ENCODE measurements at regions not wholly inside any gene's neighbourhood (a gene's known extent, or its start where the extent isn't known, plus 50 kb on each side); places are given as distances from the start of the nearest gene placed in this dataset.

DNA sequence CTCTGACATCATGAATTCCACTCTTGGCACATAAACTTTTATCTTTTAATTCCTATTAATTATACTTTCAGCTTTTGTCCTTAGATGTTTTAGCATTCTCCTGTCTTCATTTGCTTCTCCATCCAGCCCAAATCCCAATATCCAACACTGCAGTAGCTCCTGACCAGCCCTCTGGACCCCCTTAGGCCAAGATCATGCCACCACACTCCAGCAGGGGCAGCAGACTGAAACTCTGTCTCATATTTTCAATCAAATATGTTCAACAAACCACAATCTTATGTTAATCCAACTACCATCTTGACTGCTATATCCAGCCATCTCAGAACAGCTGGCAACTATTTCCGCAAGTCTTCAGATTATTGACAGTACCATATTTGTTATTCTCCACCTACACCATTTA is 315.8 kb upstream of the ROBO2 start:
- no peak for DNase-seq

DNA sequence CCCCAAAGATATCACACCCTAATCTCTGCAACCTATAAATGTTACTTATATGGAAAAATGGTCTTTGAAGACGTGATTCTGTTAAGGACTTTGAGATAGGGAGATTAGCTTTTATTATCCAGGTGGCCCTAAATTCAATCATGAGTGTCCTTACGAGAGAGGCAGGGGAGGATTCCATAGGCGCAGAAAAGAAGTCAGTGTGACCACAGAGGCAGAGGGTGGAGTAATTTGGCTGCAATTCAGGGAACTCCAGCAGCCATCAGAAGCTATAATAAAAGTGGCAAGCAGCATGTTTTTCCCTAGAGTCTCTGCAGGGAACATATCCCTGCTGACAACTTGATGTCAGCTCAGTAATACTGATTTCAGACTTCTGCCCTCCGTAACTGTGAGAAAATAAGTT is 315.2 kb upstream of the ROBO2 start:
- DNase-seq, result no peak

DNA sequence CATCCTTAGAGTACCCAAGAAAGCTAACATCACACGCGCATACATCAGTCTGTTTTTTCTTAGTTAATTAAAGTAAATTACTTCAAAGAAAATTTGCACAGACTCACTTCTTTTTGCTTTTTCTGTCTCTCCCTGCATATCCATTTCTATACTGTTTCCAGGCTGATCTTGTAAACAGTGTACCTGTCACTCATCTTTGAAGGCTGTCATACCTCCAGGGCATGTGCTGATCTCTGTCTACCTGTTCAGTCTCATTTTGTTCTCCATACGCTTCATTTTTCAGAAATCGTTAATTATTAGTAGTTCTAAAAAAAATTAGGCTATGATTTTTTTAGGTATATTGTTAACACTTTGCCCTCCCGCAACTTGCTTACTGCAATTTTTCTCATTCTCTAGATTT is 313.9 kb upstream of the ROBO2 start:
- no peak for DNase-seq

DNA sequence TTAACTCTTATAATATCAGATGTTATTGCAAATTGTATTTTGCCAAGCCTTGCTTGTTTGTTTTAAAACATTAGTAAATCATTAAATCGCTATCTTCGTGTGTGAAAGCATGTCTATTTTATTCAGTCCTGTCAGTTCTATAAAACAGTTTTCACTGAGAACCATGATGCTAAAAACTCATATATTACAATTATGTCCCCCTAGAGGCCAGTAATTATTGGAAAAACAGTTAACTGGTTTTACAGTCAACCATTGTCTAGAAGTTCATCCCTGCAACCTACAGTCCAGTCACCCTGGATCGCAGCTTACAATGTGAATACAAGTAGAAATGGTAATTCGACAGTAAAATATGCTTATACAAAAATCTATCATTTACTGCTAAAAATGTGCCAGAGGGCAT is 311.5 kb upstream of the ROBO2 start:
- no peak for DNase-seq

DNA sequence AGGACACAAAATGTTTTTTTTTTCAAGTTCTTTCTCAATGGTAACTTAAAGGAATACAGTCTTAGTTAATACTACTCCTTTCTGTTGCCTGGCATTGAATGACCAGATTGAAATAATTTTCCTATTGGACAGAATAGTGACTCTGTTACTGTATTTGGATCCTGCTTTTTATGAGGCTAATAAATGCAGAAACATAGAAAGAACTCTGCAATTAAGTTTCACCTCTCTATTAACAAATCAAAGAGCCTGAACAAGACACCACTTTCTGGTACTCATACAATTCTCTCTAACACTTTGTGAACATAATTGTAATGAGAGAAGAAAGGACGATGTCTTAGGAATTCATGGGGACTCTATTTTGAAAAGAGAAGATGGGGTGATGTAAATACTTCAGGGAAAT is 308.4 kb upstream of the ROBO2 start:
- DNase-seq, result no peak

DNA sequence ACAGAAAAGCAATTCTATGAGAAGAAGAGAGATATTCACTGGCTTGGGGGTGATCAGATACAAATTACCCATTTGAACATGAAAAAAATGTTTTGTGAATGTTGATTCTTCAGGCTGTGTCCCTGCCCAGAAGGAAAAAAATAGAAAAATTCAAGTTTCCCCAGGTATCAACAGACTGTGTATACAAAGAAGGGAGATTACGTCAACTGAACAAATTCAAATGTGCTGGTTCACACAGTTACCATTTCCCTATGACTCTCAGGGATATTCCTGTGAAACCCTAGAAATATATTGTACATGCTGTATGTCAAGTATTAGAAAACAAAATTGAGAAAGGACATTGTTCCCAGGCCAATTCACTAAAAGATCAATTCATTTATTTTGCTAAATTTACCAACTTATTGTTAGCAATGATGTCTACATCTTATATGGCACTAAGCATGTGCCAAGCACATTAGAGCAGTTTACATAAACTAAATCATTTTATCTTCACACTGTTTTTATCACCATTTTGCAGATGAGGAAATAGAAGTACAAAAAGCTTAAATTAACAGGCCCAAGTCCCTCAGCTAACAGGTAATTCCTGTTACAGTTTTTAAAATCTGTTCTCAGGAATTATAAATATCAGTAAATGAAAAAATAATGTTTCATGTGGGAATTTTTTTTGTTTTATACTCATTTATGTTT is 306.7 kb upstream of the ROBO2 start:
- DNase-seq, result no peak

DNA sequence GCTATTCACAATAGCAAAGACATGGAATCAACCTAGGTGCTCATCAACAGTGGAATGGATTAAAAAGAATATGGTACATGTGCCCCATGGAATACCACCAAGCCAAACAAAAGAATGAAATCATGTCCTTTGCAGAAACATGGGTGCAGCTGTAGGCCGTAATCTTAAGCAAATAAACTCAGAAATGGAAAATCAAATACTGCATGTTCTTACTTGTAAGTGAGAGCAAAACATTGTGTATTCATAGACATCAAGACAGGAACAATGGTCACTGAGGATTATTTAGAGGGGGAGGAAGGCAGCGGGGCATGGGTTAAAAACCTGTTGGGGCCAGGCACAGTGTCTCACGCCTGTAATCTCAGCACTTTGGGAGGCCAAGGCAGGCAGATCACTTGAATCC is 304.7 kb upstream of the ROBO2 start:
- DNase-seq, result no peak

DNA sequence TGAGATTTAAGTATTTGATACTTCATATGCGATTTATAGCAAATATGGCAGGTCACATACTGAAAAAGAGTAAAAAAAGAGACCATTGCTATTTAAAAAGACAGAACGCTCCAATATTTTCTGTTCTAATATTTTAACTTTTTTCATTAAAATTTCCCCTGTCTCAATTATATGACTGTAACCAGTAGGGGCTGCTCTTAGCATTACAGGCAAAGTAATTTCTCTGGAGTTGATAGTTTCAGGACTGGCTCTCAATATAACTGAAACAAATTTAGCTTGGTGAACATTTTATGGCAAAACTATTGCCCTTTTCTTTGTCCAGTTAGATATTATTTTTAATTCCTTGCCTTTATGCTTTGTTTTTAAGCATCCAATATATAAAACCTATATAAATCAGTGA is 286.3 kb upstream of the ROBO2 start:
- no peak for DNase-seq

DNA sequence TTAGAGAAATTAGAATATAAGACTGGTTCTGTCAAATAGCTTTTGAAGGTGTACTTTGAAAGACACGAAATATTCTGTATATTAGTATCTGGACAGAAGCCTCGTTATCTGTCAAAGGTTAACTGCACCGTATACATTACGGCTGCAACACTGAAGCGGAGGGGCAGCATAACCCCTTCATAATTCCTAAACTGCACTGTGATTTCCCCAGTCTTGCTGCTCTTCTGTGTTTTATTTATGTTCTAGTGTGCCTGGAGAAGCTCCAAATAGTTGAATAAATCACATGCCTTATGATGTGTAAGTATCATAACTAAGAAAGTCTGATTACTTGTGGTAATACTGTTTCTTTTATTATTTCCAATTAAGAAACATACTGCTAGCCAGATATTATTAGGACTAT is 285.7 kb upstream of the ROBO2 start:
- no peak for DNase-seq

DNA sequence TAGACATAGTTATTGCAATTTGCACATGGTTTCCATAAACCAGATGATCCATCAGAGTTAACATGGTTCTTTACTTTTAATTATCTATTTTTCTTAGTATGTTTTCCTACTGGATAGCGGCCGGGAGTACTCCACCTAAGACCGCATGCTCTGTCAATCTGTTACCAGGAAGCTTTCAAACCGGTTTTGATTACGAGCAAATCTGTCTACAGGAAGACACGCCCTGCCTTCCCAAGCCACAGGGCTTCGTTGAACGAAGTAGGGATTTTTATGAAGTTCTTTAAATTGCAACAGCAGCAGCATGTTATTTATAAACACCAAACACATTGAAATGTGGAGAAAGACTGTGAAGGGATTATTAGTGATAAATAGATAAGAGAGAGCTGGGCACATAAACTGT is 283.3 kb upstream of the ROBO2 start:
- DNase-seq, result no peak

DNA sequence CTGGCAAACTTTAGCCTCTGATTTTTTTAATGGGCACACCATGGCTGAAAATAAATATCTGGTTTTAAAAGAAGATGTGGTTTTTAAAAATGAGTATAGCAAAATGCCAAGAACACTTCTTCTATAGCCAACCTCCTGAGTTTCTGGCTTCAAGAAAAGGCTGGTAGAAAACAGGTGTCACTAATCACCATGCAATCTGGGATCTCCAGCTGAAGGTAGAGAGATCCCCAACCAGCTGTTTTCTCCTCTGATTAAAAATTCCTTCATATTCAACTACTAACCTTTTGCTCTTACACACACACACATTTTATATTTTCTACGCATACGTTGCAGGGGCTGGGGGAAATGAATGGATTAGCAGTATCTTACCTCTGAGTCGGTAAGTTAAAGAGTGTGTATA is 279.6 kb upstream of the ROBO2 start:
- no peak for DNase-seq

DNA sequence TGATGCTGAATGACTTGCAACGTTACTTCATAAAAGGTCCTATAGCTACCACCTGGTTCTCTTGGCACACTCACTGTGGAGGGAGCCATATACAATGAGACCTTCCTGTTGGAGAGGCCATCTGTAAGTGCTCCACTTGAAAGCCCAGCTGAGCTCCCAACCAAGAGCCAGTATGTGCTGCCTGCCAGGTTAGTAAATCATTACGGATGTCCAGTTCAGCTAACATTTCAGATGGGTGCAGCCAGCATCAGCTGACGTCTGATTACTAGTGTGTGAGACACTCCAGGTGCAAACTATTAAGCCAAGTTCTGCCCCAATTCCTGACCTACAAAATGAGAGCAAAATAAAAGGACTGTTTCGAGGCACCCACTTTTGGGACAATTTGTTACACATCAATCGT is 274.4 kb upstream of the ROBO2 start:
- no peak for DNase-seq

DNA sequence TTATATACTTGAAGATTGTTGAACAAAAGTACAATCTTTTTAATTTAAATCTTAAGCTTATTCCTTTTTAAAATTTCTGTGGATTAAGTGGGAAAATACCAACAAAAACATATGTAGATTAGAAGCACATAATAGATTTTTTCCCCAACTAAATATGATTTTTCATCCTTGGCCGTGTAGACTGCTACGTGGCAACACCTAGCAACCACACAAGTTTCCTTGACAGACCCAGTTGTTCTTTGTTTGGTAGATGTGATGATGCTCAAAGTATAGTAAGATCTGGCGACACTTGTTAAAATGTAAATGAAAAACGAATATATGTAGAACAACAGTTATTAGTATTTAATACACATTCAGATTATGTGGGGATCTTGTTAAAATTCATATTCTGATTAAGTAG is 271.0 kb upstream of the ROBO2 start:
- DNase-seq, result no peak

DNA sequence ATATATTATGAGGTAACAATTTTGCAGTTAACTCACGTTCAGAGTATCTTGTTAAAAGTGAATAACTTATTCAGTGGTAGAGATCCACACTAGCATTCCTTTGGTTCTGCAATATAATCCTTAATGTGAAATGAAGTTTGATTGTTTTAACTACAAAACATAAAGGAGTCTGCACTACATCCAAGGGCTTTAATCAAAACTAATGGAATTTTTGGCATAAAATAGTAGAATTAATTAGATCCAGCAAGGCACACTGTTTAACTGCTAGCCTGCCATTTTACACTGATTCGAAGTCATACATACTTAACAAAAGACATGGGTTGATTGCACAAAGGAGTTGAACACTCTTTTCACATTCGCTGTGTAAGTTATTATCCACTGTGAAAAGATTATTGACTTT is 263.0 kb upstream of the ROBO2 start:
- no peak for DNase-seq

DNA sequence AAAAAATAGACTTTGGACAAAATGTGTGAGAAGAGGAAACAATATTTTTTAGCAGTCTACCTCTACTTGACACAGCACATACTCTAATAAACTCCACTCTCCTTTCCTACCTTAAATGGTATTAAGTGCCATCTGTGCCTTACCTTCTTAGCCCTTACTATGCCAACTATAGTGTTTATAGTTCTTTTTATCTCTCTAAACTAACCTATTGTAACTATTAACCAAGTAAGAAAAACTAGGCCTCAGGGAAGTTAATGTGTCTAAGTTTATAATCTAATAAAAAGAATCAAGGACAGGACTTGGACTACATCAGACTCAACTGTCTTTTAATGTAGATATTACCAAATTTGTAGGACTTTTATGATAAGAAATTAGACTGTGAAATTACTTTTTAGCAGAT is 251.7 kb upstream of the ROBO2 start:
- no peak for DNase-seq

DNA sequence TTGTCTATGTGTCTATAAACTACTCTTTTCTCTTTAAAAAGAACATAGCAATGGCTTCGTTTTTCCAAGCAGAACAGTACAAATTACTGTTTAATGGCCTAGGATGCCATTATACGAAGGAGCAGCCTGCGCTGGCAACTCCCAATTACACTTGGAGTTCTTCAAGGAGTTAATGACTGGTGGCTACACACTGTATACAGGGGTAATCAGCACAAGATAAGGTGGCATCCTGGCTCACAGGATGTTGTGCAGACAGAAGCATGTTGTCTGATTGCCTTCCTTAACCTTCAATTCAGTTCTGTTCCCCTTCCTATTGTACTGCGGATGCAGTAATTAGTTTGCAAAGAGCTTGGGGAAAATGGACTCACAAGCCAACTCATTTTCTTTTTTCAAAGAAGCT is 250.7 kb upstream of the ROBO2 start:
- DNase-seq, result no peak

DNA sequence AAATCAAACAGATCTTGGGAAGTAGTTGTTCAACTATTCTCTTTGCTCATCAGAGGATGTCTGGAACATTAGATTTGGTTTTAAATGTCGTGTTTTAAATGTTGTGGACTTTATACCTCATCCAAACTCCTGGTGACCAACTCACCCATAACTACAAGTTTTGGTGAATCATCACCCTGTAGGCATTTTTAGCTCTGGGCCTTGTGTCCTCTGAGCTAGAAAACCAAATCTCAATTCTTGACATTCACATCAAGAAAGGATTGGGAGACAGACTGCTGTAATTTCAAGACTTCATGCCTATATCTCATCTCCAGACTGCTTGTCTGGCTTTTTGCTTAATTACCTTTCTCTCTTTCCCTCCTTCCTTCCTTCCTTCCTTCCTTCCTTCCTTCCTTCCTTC is 228.5 kb upstream of the ROBO2 start:
- DNase-seq, result no peak

DNA sequence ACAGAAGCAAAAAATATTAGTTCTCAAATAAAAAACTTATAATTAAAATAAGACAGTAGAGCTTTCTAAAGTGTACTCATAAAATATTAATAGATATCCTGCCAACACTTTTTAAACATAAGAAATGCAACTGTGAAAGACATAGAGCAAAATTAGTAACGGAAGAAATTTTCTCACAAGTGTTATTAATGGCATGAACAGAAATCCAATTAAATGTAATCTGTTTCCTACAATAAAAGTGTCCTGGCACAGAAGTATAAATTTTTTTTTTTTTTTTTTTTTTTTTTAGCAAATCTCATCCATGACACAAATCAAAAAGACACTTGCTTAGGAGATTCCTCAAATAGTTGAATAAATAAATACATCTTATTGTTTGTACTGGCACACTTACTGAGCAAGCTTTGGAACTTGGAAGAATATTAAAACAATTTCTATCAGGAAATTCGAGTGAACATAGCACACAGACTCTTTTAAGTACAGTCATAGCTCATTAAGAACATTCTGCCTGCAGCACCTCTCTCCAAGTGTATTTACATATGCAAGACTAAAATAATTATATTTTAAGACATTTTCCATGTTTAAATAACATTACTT is 227.2 kb upstream of the ROBO2 start:
- no peak for DNase-seq

DNA sequence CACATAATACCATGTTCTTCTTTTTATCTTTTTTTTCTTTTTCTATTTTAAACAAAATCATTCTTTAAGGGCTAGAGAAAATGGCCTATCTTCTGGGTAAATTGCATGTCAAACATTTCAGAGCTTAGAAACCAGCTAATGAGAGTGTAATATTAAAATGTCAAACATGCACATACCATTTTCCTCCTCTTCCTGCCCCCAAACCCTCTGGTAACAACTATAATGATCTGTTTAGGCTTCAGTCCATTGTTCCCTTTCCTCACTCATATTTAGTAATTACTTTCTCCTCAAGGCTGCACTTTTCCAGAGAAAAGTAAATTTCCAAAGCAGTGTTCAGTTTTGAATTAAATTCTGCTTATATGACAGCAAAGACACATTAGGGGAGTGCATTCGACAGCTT is 224.3 kb upstream of the ROBO2 start:
- DNase-seq, result no peak

DNA sequence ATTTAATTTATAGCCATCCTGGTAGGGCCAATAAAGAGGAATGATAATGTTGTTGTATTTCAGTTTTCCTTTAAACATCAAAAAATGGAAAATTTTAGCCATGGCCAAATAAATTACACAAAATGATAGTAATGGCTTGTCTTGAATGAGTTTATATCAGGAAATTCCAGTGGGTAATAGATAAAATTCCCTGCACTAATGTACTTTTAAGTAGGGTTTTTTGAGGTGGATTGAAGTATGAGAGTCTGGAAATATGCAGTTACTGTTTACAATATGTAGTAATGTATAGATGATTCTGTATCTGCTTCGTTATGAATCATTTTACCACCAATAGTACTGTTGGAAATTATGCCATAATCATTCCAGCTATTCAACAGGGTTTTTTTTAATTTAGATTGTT is 219.4 kb upstream of the ROBO2 start:
- DNase-seq, result no peak

DNA sequence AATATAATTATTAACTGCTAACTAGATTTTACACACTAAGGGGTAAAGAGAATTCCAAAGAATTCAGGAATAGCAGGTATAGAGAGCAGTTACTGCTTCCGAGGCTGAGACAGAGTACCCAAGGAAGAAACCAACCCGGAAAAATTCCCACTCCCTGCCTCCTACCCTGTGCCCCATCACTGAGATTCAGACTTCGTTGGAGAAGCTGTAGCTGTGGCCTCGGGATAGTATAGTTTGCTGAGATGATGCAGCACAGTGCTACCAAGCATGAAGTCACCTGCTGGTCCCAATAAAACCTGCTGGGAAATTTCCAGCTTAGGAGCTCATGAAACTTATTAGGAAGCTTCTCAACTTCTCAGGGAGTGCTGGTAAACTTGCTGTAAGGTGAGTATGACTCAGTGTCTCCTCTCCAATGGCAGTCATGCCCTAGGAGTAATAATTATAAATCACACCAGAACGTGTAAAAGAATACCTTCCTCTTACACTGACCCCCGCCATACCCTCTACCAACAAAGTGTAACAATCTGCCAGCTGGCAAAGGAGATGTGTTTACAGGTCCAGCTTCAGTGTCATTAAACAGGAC is 215.2 kb upstream of the ROBO2 start:
- no peak for DNase-seq

DNA sequence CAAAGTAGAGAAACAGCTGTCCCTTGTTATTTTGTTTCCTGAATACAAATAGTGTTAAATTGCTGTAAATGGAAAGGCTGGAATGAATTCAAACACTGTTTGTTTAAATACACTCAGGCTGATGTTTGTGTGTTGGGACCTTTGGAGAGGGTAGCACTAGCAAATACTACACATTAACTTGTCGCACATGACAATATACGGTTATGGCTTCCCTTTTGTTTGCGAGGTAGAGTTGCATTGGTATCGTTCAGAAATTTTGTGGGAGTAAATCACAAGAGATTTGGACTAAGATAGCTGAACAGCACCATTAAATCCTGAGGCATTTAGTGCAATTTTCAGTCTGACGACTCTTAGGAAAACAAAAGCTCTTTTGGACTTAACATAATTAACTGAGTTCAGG is 213.0 kb upstream of the ROBO2 start:
- no peak for DNase-seq

DNA sequence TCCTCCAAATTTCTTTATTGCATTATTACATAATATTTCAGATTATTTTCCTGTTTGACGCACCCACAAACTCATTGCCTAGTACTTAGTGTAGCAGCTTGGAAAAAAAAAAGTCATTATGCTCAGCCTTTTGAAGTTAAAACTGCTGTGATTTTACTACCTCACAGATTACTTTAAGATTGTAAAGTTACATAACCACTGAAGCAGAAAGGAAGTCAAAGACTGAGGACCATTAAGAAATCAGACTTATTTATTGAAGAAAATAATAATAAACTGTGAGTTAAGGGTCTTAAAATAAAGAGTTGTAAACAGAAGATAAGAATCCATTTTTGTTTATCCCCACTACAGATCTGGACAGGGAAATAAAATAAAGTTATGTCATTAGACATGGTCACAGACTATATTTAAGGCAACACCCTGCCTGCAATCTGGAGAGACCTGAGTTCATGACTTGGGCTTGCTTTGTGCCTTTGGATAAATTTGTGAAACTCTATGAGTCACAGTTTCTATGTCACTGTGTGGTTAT is 212.1 kb upstream of the ROBO2 start:
- DNase-seq, result no peak

DNA sequence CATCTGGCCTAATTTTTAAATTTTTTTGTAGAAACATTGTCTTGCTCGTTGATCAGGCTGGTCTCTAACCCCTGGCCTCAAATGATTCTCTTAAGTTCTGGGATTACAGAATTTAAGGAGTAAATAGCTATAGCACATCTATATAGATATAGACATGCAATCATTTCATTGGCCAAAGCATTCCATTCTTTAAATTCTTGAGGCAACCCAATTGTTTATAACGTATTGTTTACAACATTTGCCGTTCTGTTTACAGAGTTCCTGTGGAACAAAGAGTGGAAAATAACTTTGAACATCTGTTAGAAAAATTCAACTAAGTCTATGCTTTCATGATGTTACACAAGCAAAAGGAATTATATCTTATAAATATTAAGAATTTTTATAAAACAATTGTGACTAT is 205.2 kb upstream of the ROBO2 start:
- DNase-seq, result no peak

DNA sequence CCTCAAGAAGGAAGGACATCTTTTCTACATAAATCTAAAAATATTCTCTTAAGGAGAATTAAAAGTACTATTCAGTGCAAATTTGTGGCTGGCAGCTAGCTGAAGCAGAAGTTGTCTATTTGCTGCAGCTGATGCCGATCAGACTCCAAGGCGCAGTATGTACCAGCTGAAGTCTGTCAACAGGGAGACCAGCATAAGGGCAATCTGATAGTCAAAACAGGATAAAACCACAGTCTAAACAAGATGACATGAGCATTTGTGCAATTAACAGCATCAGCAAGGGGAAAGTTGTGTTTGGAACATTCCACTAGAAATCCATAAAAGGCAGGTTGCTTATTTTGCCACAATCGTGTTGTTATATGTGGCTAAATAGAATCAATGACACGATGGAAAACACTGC is 198.2 kb upstream of the ROBO2 start:
- DNase-seq, result no peak

Data from NCI-H1436 (cell line).